Sciatic nerve (tissue), 2 donors: ENCODE measurements at regions not wholly inside any gene's neighbourhood (a gene's known extent, or its start where the extent isn't known, plus 50 kb on each side); places are given as distances from the start of the nearest gene placed in this dataset.

Experiments
- ATAC-seq: fragments of 200-7000 bp; cut with Tn5 transposase; one replicate; pipeline ENCODE4 v1.9.1; 2020; ENCODE audit warnings: mild to moderate bottlenecking, moderate library complexity
- DNase-seq: peaks from one replicate; pipeline ENCODE4 v3.0.0-alpha.2; 2020; ENCODE audit warnings: low spot score
- intact Hi-C: fragments of 100-400 bp; cut with DNase I; formaldehyde crosslinking; loops from one replicate; pipeline ENCODE4 v1.14.2; 2022
- donor health status: DM: no; HTN: no; CAD: no.
- donor health status: DM: no; HTN: no; CAD: no.

DNA sequence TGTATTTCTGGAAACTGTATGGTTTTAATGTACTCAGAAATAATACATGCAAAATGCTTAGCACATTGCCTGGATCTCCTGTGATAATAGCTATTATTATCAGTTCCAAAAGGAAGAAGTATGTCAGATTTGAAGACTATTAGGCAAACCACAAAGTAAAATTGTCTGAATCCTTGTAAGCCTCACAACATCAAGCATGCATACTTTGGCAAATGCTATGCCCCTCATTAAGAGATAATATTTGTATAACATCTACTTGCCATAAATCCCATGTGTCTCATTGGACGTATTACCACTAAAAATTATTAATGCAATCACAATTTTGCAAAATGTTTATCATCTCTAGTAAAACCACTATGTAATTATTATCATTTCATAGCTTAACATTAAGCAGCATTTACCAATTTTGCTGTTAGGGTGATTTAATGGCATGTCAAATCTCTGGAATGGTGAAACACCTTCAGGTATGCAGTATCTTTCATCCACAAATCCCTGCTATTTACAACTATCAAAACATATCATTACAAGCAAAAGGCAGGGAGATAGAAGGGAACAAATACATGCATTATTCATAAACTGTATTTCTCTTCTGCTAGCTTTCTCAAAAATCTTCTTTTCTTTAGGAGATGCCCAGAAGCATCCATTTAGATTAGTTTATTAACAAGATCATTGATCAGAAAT is 974.6 kb upstream of the RAG2 start:
- DNase-seq = no peak
- no peak for ATAC-seq
- intact Hi-C loops = no loop called here

DNA sequence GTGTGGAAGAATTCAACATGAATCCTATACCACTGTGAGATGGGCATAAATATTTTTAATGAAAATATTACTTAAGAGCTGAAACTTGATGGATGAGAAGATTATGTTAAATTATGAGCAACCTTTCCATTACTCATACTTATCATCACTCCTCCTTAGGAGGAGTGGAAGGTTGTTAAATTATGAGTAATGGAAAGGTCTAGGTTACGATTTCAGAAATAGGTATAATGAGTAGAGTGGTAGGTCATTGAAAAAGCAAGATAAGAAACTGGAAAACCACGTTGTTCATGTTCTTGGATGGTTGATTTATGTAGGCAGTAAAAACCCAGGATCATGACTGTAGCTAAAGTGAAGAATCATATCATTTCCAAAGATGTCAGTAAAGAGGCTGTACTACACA is 973.2 kb upstream of the RAG2 start:
- ATAC-seq (no peak), DNase-seq (no peak)
- intact Hi-C loops = no loop called here

DNA sequence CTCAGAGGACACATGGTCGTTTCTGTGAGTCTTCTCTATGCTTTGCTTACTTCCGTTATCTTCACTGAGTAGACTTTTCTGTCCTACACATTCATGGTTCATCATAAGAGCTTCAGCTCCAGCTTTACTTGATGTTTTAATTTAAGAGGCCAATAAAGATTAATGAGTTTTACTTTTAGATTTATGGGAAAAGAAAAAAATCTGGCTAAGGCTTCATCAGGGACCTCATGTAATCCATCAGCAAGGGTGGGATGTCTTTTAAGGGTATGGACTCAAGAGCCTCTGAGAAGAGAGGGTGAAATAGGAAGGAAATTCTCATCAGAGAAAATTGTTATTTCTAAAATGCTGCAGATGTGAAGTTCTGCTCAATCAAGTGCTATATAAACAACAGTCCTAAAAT is 963.0 kb upstream of the RAG2 start:
- DNase-seq (no peak), ATAC-seq (no peak)
- intact Hi-C loops = no loop called here

DNA sequence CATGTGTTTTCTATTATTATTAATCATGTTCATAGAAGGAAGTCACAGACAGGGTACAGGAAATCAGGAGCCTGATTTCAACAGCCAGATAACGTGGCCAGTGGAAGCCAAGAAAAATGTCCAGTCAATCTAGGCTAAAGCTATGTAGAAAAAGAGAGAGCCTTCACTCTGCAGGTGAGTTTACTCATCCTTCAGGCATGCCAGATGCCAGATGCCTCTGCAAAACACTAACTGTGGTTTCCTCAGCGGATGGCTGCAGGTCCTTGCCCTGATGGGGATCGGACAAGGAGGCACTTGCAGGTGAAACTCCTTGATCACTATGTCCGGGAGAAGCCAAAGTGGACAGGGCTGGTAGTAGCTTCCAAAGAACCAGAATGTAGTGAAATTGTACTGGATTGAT is 962.3 kb upstream of the RAG2 start:
- DNase-seq = no peak
- intact Hi-C loops = no loop called here
- no peak for ATAC-seq

DNA sequence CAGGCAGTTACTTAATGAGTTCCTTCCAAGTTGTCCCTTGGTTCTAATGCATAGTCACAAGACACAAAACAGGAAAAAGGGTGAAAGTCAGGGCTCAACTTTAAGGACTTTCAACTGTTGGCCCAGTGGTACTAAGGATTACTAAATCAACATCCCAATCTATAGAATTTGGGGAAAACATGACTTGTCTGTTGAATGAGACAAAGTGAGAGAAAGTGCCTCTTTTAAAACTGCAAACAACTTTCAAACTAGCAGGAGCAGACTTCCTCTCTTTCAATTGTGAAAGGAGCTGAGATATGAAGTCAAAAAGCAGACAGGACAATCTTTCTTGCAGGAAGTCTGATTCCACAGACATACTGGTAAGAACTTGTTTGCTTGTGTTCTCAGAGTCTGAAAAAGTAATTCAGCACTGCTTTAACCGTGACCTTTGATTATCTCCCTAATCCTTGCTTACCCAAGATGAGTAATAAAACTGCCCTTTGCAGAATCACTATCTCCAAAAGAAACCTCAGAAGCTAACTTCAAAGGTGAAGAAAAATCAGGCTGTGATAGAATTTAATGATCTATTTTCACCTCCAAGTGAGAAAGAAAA is 960.7 kb upstream of the RAG2 start:
- intact Hi-C loops = no loop called here
- ATAC-seq = no peak
- DNase-seq = no peak

DNA sequence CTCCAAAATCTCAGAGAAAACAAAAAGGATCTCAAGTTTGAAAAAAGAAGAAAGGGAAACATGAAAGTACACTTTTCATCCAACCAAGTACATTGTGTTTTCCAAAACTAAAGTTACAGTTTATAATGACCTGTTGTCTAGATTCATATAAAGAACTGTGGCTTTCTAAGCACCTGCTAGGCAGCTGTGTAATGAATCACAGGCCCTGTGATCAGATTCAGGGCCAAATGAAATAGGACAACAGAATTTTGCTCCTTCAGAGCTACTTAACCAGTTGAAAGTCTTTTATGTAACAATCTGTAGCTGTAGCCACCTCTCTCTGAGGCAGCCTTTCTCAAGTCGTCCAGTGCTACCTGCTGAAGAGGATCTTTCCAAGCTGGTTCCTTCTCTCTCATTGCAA is 960.0 kb upstream of the RAG2 start:
- no peak for ATAC-seq
- DNase-seq = no peak
- intact Hi-C loops = no loop called here

DNA sequence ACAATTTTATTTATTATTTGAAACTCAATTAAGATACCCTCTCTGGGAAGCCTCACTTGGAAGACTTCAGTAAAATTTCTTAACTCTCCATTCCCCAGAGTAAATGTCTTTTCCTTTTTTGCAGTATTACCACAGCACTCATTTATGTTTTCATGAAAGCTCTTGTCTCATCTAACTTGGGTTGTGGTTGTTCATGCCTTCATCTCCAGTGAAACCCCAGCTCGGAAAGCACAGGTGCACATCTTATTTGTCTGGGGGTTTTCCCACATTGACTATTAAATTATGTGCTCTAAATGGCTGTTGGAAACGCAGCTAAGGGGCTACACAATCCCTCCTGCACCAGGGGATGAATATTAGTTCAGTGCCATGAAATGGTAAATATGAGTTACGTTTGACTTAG is 954.2 kb upstream of the RAG2 start:
- intact Hi-C loops = no loop called here
- ATAC-seq (no peak), DNase-seq (no peak)

DNA sequence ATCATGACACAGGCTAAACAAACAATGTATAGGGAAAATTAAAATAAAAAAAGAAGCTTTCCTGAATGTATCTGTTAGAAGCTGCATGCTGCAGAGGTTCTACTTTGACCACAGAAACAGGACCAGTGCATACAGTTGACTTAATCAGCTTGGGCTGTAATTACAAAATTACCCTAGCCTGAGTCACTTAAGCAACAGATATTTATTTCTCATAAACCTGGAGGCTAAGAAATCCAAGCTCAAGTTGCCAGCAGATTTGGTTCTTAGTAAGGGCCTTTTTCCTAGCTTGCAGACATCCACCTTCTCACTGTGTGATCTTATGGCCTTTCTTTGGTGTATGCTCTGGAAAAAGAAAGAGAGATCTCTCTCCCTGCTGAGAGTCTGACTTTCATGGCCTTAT is 946.5 kb upstream of the RAG2 start:
- no peak for DNase-seq
- ATAC-seq = no peak
- intact Hi-C loops = no loop called here

DNA sequence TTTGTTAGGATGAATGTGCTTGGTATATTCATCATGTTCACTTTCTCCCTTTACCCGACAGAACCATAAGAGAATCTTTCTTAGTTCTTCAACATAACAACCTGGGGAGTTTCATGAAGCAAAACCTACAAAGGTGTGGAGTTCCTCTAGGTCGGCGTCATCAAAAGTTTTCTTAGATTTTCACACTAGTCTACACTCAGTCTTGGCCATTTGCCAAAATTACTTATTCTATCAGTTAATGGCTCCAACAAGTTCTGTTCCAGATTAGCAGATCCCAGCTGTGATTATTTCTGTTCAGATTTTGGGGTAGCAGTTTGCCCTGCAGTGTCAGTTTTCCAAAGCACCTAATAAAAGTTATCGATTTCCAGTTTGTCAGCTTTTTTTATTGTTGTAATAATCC is 935.8 kb upstream of the RAG2 start:
- intact Hi-C loops = no loop called here
- DNase-seq = no peak
- no peak for ATAC-seq

DNA sequence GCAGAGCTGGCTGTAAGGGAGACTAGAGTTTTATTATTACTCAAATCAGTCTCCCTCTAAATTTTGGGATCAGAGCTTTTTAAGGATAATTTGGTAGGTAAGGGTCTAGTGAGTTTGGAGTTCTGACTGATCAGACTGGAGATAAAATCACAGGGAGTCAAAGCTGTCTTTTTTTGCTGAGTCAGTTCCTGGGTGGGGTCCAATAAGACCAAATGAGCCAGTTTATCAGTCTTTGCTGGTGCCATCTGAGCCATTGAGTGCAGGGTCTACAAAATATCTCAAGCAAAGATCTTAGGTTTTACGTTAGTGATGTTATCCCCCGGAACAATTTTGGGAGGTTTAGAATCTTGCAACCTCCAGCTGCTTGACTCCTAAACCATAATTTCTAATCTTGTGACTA is 935.1 kb upstream of the RAG2 start:
- intact Hi-C loops = no loop called here
- DNase-seq (no peak), ATAC-seq (no peak)

DNA sequence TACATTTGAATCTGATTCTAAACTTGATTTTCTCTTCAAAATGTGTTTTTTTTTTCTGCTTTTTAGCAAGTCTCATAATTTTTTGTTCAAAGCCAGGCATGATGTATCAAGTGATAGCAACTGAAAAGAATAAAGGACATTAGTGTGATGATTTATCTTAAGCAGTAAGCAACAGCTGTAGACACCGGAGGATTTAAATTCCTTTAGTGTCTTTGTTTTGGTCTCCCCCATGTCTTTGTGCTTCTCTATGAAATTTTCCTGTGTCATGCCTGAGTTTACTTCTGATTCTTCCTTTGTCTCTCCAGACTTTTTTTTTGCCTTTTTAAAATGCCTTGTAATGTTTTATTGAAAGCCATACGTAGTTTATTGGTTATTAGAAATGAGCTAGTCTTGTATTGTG is 934.2 kb upstream of the RAG2 start:
- DNase-seq (no peak), ATAC-seq (no peak)
- intact Hi-C loops = no loop called here

DNA sequence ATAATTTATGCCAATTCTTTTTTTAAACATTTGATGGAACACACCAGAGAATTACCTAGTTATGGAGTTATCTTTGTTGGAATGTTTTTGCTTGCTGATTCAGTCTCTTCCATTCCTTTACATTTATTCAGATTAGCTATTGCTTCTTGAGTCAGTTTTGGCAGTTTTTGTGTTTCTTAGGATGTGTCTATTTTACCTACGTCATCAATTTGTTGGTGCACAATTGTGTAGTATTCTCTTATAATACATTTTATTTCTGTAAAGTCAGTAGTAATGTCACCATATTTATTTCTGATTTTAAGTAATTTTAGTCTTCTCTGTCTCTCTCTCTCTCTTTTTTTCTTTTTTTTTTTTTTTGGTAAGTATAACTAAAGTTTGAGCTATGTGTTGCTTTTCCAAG is 929.5 kb upstream of the RAG2 start:
- ATAC-seq = no peak
- DNase-seq = no peak
- intact Hi-C loops = no loop called here

DNA sequence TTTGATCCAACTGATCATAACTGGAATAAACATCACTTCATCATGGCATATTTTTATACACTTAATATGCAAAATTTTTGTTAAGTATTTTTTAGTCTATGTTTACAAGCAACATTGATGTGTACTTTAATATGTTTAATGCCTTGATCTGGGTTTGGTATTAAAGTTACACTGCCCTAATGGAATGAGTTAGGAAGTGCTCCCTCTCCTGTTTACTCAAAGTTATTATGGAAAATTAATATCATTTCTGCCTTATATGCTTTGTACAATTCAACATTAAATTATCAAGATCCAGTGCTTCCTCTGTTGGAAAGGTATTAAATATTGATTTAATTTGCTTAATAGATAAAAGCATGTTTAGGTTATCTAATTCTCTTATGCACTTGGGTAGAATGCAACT is 927.3 kb upstream of the RAG2 start:
- ATAC-seq (no peak), DNase-seq (no peak)
- intact Hi-C loops = no loop called here

DNA sequence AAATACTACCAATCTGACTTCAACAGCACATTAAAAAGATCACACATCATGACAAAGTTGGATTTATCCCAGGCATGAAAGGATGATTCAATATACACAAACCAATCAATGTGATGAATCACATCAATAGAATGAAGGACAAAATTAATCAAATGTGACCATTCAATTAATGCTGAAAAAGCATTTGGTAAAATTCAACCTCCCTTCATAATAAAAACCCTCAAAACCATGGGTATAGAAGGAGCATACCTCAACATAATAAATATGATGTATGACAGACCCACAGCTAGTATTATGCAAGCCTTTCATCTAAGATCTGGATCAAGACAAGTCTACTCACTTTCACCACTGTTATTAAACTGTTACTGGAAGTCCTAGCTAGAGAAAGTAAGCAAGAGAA is 921.7 kb upstream of the RAG2 start:
- ATAC-seq = no peak
- no peak for DNase-seq
- intact Hi-C loops = no loop called here

DNA sequence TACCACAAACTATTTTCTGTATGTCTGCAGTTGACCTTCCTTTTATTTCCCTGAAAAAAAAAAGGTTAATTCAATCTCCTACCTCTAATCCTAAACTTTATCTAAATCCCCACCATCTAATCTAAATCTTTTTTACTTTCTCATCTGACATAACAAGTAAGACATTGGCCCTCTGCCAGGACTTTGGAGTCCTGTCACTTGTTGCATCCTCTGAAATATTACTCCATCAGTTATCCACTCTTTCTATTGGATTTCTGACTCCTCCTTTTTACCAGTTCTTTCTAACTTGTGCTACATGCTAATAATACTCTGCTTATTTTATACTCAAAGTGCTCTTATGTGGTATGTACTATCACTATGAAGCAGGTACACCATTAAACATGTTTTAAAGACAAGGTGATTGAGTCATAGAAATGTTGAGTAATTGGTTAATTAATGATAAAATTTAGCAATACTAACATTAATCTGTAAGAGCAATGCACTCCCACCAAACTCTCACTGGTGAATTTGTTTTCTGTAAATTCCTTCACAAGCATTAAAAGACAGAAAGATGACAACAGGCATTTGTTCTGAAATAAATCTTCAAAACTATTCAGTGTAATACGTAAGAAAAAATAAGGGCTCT is 914.2 kb upstream of the RAG2 start:
- intact Hi-C loops = no loop called here
- no peak for ATAC-seq
- no peak for DNase-seq

DNA sequence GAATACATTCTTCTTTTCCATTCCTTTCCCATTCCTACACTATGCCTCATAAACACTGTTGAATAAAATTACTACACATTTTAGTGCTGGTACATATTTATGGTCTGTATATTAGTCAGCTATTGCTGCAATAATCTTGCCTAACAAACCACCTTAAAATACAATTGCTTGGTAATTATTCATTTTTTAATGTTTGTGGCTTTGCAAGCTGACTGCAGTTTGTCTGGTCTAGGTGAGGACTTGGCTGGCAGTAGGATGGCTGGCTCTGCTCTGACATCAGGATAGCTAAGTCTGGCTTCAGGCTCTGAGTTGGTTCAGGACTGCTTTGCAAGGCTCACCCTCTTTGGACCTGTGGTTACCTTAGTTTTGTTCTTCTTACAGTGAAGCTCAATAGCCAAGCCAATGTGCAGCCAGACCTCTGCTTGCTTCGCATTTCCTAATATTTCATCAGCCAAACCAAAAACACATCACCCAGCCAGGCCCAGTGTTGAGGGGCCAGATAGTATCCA is 913.4 kb upstream of the RAG2 start:
- intact Hi-C loops = no loop called here
- ATAC-seq (no peak), DNase-seq (no peak)

DNA sequence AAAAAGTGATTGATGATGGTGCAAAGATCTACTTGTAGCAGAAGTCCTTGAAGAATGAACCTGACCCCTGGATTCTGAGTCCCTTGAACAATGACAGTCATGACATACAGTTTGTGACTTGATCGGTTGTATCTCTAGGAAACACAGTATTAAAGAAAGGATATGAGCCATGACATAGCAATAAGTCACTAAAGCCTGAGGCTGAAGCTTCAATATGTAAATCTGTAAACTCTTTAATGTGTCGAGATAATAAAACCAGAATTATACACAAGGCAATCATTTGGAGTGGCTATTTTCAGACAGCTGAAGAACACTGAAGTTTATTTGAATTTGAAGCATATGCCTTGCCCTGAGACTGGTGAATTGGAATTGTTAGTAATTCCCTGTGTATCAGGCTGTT is 911.5 kb upstream of the RAG2 start:
- ATAC-seq = no peak
- DNase-seq = no peak

DNA sequence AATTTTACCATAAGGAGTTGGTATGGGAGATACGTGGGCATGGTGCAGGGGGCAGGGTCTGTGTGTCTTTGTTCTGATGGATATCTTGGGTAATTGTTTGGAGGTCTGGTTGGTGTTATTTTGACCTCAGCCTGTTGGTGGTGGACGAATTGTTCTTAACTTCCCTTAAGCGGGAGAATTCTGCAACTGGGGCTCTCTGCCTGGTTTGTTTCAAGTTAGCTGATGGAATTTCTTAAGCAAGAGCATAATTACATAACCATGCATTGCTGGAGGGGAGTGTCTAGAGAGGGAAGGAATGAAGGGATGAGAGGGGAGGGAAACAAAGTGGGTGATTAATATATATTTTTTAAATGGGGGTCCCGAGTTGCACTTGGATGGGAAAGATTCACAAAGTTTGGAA is 908.5 kb upstream of the RAG2 start:
- intact Hi-C loops = no loop called here
- DNase-seq (no peak), ATAC-seq (no peak)

More for the DNA sequence above, 911.5 kb upstream of the RAG2 start:
- intact Hi-C loops = no loop called here

DNA sequence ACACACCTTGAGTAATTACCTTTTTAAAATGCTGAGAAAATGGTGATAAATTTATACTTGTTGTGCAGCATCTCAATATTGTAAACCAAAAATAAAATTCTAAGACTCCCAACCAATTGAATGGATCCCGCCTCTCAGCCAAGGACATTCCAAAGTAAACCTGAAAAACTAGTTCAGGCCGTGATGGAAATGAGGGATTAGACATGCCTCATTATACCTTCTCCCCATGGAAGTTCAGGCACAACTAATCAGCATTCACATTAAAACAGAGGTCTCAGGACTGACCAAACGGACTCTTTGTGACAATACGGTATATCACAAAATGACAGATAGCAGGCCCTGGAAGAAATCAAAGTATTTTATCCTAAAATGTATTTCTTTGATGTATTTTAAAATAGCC is 907.4 kb upstream of the RAG2 start:
- ATAC-seq = no peak

DNA sequence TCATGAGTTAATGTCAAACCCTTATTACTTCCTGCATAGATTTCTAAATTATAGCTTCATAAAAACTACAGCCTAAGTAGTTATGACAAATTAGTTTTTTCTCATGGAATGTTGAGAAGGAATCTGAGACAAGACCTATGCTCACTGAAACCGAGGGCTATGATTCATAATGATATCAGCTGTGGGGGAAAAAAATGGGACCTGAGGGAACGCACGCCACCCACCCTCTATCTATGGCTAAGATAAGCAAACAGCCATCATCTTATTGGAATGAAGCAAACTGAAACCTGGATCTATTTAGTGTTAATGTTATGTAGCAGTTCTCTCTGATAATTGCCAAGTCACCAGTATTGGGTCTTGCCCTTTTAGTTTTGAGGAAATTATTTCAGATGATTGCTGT is 906.9 kb upstream of the RAG2 start:
- intact Hi-C loops = no loop called here
- DNase-seq (no peak), ATAC-seq (no peak)

More for the DNA sequence above, 907.4 kb upstream of the RAG2 start:
- no peak for DNase-seq
- intact Hi-C loops = no loop called here
